ENCODE measurements at regions not wholly inside any gene's neighbourhood (a gene's known extent, or its start where the extent isn't known, plus 50 kb on each side); places are given as distances from the start of the nearest gene placed in this dataset.

DNA sequence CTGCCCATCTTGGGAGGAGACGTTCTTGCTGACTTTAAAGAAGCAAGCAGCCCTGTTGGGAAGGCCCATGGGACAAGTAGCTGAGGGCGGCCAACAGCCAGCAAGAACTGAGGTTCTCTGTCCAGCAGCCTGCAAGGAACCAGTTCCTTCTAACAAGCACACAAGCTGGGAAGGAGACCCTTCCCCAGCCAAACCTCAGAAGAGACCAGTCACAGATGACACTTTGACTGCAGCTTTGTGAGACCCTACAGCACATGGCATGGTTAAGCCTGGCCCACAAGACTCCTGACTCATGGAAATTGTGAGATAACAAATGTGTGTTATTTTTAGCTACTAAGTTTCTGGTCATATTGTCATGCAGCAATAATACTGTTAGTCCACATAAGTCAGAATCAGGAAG, 99.9 kb downstream of the PRLHR start:
- no peak for ATAC-seq
- TF ChIP-seq RAD21 (CRISPR knock-in tag; IDR thresholded peaks at IDR 0.05), result no peak
- TF ChIP-seq ZNF224 (CRISPR knock-in tag; IDR thresholded peaks at IDR 0.05), result no peak
- TF ChIP-seq, protein P1, sequence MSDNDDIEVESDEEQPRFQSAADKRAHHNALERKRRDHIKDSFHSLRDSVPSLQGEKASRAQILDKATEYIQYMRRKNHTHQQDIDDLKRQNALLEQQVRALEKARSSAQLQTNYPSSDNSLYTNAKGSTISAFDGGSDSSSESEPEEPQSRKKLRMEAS (IDR thresholded peaks at IDR 0.05), result no peak
- TF ChIP-seq, protein P2, sequence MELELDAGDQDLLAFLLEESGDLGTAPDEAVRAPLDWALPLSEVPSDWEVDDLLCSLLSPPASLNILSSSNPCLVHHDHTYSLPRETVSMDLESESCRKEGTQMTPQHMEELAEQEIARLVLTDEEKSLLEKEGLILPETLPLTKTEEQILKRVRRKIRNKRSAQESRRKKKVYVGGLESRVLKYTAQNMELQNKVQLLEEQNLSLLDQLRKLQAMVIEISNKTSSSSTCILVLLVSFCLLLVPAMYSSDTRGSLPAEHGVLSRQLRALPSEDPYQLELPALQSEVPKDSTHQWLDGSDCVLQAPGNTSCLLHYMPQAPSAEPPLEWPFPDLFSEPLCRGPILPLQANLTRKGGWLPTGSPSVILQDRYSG (CRISPR knock-in tag; IDR thresholded peaks at IDR 0.05), result no peak
- TF ChIP-seq ZBTB42 (CRISPR knock-in tag; IDR thresholded peaks at IDR 0.05), result no peak
- TF ChIP-seq, protein P3, sequence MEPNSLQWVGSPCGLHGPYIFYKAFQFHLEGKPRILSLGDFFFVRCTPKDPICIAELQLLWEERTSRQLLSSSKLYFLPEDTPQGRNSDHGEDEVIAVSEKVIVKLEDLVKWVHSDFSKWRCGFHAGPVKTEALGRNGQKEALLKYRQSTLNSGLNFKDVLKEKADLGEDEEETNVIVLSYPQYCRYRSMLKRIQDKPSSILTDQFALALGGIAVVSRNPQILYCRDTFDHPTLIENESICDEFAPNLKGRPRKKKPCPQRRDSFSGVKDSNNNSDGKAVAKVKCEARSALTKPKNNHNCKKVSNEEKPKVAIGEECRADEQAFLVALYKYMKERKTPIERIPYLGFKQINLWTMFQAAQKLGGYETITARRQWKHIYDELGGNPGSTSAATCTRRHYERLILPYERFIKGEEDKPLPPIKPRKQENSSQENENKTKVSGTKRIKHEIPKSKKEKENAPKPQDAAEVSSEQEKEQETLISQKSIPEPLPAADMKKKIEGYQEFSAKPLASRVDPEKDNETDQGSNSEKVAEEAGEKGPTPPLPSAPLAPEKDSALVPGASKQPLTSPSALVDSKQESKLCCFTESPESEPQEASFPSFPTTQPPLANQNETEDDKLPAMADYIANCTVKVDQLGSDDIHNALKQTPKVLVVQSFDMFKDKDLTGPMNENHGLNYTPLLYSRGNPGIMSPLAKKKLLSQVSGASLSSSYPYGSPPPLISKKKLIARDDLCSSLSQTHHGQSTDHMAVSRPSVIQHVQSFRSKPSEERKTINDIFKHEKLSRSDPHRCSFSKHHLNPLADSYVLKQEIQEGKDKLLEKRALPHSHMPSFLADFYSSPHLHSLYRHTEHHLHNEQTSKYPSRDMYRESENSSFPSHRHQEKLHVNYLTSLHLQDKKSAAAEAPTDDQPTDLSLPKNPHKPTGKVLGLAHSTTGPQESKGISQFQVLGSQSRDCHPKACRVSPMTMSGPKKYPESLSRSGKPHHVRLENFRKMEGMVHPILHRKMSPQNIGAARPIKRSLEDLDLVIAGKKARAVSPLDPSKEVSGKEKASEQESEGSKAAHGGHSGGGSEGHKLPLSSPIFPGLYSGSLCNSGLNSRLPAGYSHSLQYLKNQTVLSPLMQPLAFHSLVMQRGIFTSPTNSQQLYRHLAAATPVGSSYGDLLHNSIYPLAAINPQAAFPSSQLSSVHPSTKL (CRISPR knock-in tag; IDR thresholded peaks at IDR 0.05), result no peak
- no peak for TF ChIP-seq SALL2 (CRISPR knock-in tag; IDR thresholded peaks at IDR 0.05)
- TF ChIP-seq ZNF225 (CRISPR knock-in tag; IDR thresholded peaks at IDR 0.05), result no peak
- no peak for TF ChIP-seq ZNF589 (CRISPR knock-in tag; conservative IDR thresholded peaks at IDR 0.05)
- TF ChIP-seq THAP11 (CRISPR knock-in tag; IDR thresholded peaks at IDR 0.05), result no peak
- TF ChIP-seq ZNF569 (CRISPR knock-in tag; IDR thresholded peaks at IDR 0.05; ENCODE audit: borderline replicate concordance), result no peak
- TF ChIP-seq, protein P4, sequence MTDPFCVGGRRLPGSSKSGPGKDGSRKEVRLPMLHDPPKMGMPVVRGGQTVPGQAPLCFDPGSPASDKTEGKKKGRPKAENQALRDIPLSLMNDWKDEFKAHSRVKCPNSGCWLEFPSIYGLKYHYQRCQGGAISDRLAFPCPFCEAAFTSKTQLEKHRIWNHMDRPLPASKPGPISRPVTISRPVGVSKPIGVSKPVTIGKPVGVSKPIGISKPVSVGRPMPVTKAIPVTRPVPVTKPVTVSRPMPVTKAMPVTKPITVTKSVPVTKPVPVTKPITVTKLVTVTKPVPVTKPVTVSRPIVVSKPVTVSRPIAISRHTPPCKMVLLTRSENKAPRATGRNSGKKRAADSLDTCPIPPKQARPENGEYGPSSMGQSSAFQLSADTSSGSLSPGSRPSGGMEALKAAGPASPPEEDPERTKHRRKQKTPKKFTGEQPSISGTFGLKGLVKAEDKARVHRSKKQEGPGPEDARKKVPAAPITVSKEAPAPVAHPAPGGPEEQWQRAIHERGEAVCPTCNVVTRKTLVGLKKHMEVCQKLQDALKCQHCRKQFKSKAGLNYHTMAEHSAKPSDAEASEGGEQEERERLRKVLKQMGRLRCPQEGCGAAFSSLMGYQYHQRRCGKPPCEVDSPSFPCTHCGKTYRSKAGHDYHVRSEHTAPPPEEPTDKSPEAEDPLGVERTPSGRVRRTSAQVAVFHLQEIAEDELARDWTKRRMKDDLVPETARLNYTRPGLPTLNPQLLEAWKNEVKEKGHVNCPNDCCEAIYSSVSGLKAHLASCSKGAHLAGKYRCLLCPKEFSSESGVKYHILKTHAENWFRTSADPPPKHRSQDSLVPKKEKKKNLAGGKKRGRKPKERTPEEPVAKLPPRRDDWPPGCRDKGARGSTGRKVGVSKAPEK (CRISPR knock-in tag; IDR thresholded peaks at IDR 0.05; ENCODE audit: borderline replicate concordance), result no peak
- TF ChIP-seq MBD4 (IDR thresholded peaks at IDR 0.05; ENCODE audit: borderline replicate concordance, low read length), result no peak
- no peak for TF ChIP-seq KLF15 (CRISPR knock-in tag; IDR thresholded peaks at IDR 0.05; ENCODE audit: borderline replicate concordance)
- Histone ChIP-seq H3K79me2 (ENCODE audit: insufficient read depth, low read length) (no peaks in the 10 kb centered on the region), H3K9ac (ENCODE audit: insufficient read depth, low read depth, low read length) (no peak overlapping the region), H3K4me1 (ENCODE audit: insufficient read depth, low read length) (no peaks in the 10 kb centered on the region), H3K4me2 (ENCODE audit: low read depth, low read length) (no peak overlapping the region), H3K27me3 (ENCODE audit: control insufficient read depth in 1 of 2, insufficient read depth in 2 of 2, low read length in 2 of 2) (peaks cover 0 to 17% of the 10 kb centered on the region in 2 experiments; a peak in 1 of 5 replicates), H2AFZ (ENCODE audit: low read length) (no peak overlapping the region), H3K36me3 (replicated peaks in 1 of 2; ENCODE audit: control insufficient read depth in 1 of 2, insufficient read depth in 2 of 2, low read length in 2 of 2) (no peaks in the 10 kb centered on the region), H4K20me1 (ENCODE audit: insufficient read depth, low read length) (no peaks in the 10 kb centered on the region), H3K9me3 (ENCODE audit: low read length) (no peaks in the 10 kb centered on the region), H3K4me3 (replicated peaks in 1 of 3; ENCODE audit: insufficient read depth in 1 of 3, low read depth in 2 of 3, low read length in 3 of 3) (no peak overlapping the region), H3K27ac (ENCODE audit: extremely low read length, insufficient read depth, low read length) (no peak overlapping the region)
- intact Hi-C loops (cut with micrococcal nuclease; ENCODE audit: unreplicated experiment) (no loop called here), in situ Hi-C loops (cut with HindIII; ENCODE audit: extremely low pct_ligation_motif_present, low pct_unique_long_range_greater_than_20kb) (no loop called here)
- CTCF ChIA-PET (ENCODE audit: low intra/inter-chr PET ratio, low total read pairs), result no interaction called here
- BruUV-seq (replicated peaks), result no TSS peak
- POLR2A ChIA-PET, result no interaction called here
- no peak for DNase-seq (ENCODE audit: low spot score)
- WGBS (ENCODE audit: low lambda C conversion rate), result 10% methylated on average over 2 of the region's 2 CpGs
- FAIRE-seq, result no peak
